Erythroblast (primary cell): ENCODE measurements at regions not wholly inside any gene's neighbourhood (a gene's known extent, or its start where the extent isn't known, plus 50 kb on each side); places are given as distances from the start of the nearest gene placed in this dataset.

Experiments
- GATA1 ChIP-seq: IDR thresholded peaks from 2 replicates; pipeline ENCODE4 v1.6.1; 2011; ENCODE audit warnings: low read depth, mild to moderate bottlenecking, control low read depth, low read length, moderate library complexity
- POLR2A ChIP-seq: IDR thresholded peaks from 2 replicates; pipeline ENCODE4 v1.6.1; 2011; ENCODE audit warnings: mild to moderate bottlenecking, low read length

GRCh38 chr1:208686592-208686991, 442.4 kb upstream of the PLXNA2 start:
- TF ChIP-seq POLR2A: no peak
- TF ChIP-seq GATA1: no peak
